HG02885 (cell line): ENCODE measurements at regions not wholly inside any gene's neighbourhood (a gene's known extent, or its start where the extent isn't known, plus 50 kb on each side); places are given as distances from the start of the nearest gene placed in this dataset.

Source experiments
- ATAC-seq: cut with Tn5 transposase; IDR thresholded peaks from one replicate; pipeline ENCODE4 v1.9.1; 2021; ENCODE audit warnings: mild to moderate bottlenecking; ENCODE audit not compliant: unreplicated experiment, poor library complexity

DNA sequence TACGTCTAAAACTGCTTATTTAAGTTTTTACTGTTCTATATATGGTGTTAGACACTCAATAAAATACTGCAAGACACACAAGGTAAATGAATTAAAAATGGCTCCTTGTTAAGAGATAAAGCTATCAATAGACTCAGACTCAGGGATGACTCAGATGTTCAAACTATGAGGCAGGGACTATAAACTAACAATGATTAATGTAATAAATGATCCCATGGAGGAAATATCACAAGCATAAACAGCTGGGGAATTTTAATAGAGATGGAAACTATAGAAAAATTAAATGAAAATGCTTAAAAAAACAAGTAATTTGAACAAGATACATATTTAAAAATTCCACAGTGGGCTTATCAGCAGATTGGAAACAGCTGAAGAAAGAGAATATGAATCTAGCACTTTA is 650.8 kb downstream of the DCDC2C start:
- no peak for ATAC-seq

DNA sequence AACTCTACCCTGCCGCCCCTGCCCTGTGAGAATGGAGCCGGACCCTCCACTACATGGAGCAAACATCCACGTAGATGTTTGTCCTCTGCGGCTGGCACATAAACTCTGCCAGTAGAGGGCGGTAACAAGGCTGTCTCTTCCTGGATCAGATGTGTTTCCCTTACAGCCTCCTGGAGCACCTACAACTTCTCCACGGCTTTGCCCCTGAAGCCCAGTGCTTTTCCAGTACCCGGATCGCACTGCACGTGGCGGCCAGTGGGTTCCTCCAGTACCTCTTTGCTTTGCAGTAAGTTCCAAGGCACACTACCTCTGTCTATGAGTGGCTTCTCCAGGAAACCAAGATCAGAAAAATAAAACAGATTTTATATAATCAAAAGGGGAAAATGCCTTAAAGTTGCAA is 651.3 kb downstream of the DCDC2C start:
- ATAC-seq = no peak

GRCh38 chr2:4356109-4356508 is 652.7 kb downstream of the DCDC2C start:
- ATAC-seq = no peak

GRCh38 chr2:4356541-4356940 is 653.2 kb downstream of the DCDC2C start:
- ATAC-seq = no peak

DNA sequence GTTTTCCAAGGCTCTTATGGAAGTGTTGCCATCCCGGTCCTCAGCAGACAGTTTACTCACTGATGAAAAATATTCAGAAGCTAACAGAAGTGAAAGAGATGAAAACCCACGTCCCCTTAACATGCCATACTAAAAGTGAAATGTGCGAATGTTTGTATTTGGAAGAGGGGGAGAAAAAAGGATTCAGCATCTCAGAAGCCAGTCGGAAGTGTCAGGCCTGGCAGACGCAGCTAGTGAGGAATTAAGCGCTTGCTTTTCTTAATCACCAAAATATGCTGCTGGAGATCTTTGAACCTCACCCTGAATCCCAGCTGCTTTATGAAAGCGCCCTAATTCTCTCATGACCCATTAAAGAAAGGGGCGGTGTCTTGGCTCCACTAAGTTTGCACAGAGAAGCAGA is 653.7 kb downstream of the DCDC2C start:
- no peak for ATAC-seq

DNA sequence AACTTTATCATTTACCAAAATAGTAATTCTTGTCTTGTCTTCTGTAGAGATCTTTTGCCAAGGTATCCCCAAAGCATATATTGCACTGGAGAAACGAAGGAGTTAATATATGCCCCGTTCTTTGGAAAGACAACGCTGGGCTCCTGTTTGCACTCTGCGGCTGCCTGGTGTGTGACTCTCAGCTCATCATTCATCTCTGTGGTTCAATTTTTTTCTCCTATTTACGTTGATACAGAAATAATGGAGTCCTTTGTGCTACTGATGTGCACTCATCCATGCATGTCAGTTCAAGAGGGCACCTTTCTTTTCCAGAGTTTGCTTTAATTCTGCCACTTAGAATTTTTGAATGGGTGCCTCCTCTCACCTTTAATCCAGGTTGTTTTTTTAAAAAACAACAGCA is 655.5 kb downstream of the DCDC2C start:
- no peak for ATAC-seq

DNA sequence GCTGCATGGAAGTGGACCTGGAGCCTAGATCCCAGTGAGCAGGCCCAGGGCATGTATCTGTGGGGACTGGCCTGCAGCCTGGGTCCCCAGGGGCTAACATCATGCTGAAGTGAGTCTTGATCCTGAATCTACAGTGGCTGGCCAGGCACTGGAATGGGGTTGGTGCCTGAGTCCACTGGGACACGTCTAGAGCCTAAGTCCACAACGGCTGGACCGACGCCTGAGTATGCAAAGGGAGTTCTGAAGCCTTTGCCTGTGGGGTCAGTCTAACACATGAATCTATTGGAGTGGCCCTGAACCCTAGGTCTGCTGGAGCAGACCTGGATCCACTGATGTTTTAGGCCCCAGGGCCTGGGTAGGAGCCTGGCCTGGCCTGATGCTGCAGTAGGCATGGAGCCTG is 665.5 kb downstream of the DCDC2C start:
- ATAC-seq = no peak

GRCh38 chr2:4369826-4370419 is 666.5 kb downstream of the DCDC2C start:
- ATAC-seq = no peak

GRCh38 chr2:4370422-4371090 is 667.2 kb downstream of the DCDC2C start:
- no peak for ATAC-seq

DNA sequence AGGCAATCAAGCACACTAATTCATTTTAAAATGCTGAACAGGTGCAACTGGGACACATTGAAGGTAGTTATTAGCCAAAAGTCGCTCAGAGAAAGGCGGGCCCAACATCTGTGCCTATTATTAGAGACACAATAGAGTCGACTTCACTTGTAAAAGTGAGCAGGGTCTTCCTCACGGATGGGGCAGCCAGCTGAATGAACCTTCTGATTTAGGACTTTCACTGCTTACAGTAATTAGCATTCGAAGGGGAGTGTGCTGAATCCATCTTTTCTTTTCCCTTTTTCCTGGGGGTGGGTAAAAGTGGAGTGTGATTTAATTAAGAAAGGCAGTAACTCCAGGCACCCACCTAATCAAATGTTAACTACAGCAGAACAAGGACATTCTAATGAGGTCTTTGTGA is 677.7 kb downstream of the DCDC2C start:
- ATAC-seq = no peak

DNA sequence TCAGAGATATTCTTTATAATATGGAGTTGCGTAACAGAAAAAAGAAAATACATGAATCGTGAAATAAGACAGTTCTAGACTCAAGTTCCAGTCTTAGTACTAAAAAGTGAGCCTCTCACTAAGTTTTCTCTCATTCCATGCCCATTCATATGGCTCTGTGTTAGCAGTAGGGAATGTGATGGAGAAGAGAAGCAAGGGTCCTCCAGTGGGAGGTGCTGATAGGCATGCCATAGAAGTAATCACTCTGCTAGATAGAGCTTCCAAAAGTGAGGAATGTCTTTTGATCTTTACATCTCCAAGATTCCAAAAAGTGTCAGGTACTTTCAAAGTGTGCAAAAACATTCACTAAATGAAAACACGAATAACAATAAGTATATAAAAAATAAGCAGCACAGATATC is 678.4 kb downstream of the DCDC2C start:
- ATAC-seq = no peak

- ATAC-seq = no peak
Observed at GRCh38 chr2:4391013-4391412, 687.6 kb downstream of the DCDC2C start.

- ATAC-seq = no peak
Observed at GRCh38 chr2:4404363-4404762, 701.0 kb downstream of the DCDC2C start.

DNA sequence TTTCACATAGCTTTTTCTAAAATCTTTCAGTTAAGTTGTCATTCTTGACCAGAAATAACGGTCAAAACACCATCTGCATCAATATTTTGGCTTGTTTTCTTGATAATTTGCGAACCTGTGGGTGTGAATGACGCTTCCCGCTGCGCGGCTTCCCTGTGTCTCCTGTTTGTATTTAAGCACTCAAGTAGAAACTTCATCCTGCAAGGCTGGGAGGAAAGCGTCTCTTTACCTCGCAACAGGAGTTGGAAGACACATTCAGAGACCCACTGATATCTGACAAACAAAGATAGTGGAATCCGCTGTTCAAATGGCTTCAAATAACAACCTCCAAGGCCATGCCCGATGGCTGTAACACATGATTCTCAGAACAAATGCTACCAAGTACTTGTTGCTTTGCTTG is 704.9 kb downstream of the DCDC2C start:
- no peak for ATAC-seq

- no peak for ATAC-seq
Observed at GRCh38 chr2:4412637-4413187, 709.3 kb downstream of the DCDC2C start.

DNA sequence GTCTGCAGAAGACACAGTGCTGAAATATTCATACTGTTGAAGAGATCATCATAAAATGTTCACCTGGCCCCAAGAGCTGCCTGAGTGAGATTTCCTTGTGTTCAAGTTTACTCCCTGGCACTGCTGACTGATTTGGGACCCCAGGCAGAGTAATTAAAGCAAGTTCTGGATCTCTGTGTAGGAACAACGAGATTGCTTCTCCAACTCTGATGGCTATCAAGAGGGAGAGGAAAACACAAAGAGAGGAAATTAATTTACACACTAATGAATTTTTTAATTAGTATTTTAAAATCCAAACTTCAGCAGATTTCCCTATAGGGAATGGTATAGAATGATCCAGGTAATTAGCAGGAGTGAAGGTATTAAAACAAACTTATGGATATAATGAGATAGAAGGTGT is 711.8 kb downstream of the DCDC2C start:
- ATAC-seq = no peak

DNA sequence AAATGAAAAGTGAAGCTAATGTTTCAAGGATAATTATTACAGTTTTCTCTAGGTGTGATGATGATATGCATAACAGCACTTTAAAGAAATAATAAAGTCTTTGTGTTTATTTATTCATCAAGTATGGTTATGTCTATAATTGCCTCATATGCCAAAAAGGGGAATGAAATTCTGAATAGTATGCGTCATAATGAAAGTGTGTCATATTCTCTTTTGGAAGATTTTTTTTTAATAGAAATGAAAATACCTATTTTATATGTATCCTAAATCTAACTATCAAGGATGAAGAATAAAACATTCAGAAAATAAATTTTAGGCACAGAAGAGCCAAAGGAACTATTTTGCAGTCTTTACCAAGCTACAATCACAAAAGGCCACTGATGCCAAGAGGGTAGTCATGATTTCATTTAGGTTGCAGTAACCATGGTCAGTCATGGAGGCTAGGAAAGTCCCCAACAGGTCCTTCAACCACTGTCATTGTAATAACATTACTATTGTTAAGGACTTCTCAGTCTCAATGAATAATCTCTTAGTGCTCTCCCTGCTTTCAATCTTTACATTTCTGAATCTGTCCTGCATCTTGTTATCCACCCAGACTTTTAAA is 712.5 kb downstream of the DCDC2C start:
- ATAC-seq = no peak

GRCh38 chr2:4416431-4416830 is 713.1 kb downstream of the DCDC2C start:
- ATAC-seq = no peak

GRCh38 chr2:4417771-4418170 is 714.4 kb downstream of the DCDC2C start:
- no peak for ATAC-seq

DNA sequence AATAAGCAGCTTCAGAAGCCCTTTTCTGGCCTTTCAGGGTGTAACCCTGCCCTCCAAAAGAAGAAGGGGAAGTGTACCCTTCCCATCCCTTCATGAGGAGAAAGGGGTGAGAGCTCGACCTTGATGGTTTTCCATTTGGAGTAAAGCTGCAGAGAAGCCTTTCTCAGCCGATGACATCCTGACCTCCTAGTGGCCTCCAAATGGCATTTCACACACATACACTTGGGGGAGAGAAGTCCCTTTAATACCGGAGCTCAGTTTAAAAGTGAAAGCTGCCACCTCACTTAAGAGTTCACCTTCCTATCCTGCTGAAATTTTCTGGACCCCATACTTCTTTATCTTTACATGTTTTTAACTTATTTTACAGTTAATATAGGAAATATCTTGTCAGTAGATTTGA is 716.7 kb downstream of the DCDC2C start:
- ATAC-seq = no peak

DNA sequence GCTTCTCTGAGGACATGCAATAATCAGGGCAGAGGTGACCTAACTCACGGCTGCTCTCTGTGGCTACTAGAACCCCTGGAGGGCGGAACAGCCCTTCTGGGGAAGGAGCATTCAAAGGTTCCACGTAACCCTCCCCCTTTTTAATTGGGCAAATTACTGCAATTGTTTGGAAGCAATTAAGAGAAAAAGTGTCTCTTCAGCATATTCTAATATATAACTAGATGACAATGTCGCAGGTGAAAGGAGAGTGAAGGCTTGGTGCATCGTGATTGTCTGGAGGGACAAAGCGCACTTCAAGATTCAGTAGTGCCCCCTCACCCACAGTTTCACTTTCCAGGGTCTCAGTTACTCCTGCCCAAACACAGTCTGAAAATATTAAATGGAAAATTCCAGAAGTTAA is 720.8 kb downstream of the DCDC2C start:
- no peak for ATAC-seq

DNA sequence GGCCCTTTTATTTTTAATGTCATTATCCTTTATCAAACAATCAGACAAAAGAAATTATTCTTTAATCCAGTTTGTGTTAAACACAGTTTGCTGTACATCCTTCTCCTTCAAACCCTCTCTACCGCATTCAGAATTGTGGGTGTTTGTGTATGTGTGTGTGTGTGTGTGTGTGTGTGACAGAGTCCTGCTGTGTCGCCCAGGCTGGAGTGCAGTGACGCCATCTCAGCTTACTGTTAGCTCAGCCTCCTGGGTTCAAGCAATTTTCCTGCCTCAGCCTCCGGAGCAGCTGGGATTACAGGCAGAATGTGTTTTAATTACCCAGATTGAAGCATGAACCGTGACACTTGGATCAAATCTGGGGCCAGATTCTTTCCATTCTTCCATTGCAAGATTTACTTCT is 723.7 kb downstream of the DCDC2C start:
- ATAC-seq = no peak
